ENCODE measurements at regions not wholly inside any gene's neighbourhood (a gene's known extent, or its start where the extent isn't known, plus 50 kb on each side); places are given as distances from the start of the nearest gene placed in this dataset.

GRCh38 chr20:6185268-6185667, 62.4 kb upstream of the FERMT1 start:
- TF ChIP-seq EP300 (IDR thresholded peaks at IDR 0.05) = no peak
- no peak for TF ChIP-seq POLR2A (IDR thresholded peaks at IDR 0.05)
- TF ChIP-seq CTCF (IDR thresholded peaks at IDR 0.05) = no peak
- TF ChIP-seq POLR2AphosphoS5 (IDR thresholded peaks at IDR 0.05) = no peak
- no peaks in the 10 kb centered on the region for H3K27me3 ChIP-seq
- H3K9me3 ChIP-seq = no peaks in the 10 kb centered on the region
- DNase-seq (no peak), ATAC-seq (ENCODE audit: low FRiP score in 2 of 2) (no peak)
- H3K4me1 ChIP-seq = no peaks in the 10 kb centered on the region
- 51 to 52% methylated on average over 3 of the region's 3 CpGs for WGBS, 2 donors
- H3K36me3 ChIP-seq = no peaks in the 10 kb centered on the region
- H3K27ac ChIP-seq = no peak overlapping the region
- H3K4me3 ChIP-seq = no peak overlapping the region

- Histone ChIP-seq H3K4me1 (no peaks in the 10 kb centered on the region), H3K4me3 (no peak overlapping the region), H3K27me3 (no peaks in the 10 kb centered on the region), H3K27ac (no peak overlapping the region), H3K9me3 (no peaks in the 10 kb centered on the region), H3K36me3 (no peaks in the 10 kb centered on the region)
- TF ChIP-seq POLR2A (IDR thresholded peaks at IDR 0.05) = no peak
- no peak for TF ChIP-seq EP300 (IDR thresholded peaks at IDR 0.05)
- no peak for TF ChIP-seq POLR2AphosphoS5 (IDR thresholded peaks at IDR 0.05)
- TF ChIP-seq CTCF (IDR thresholded peaks at IDR 0.05) = no peak
- no peak for DNase-seq
- WGBS, 2 donors = 70 to 75% methylated on average over 6 of the region's 6 CpGs
- ATAC-seq (ENCODE audit: low FRiP score in 2 of 2) = no peak
Observed at GRCh38 chr20:6184086-6184485, 61.3 kb upstream of the FERMT1 start.

GRCh38 chr20:6180531-6180930, 57.7 kb upstream of the FERMT1 start:
- TF ChIP-seq POLR2AphosphoS5 (IDR thresholded peaks at IDR 0.05) = no peak
- no peak for TF ChIP-seq EP300 (IDR thresholded peaks at IDR 0.05)
- TF ChIP-seq CTCF (IDR thresholded peaks at IDR 0.05) = no peak
- no peak for TF ChIP-seq POLR2A (IDR thresholded peaks at IDR 0.05)
- no peak for DNase-seq
- ATAC-seq (ENCODE audit: low FRiP score in 2 of 2) = no peak
- Histone ChIP-seq H3K4me3 (no peak overlapping the region), H3K27me3 (no peaks in the 10 kb centered on the region), H3K4me1 (no peaks in the 10 kb centered on the region), H3K27ac (no peak overlapping the region), H3K36me3 (no peaks in the 10 kb centered on the region), H3K9me3 (no peaks in the 10 kb centered on the region)
- WGBS, 2 donors = 76 to 82% methylated on average over 4 of the region's 4 CpGs

- no peak overlapping the region for H3K4me3 ChIP-seq
- H3K36me3 ChIP-seq = no peaks in the 10 kb centered on the region
- no peak overlapping the region for H3K27ac ChIP-seq
- no peaks in the 10 kb centered on the region for H3K4me1 ChIP-seq
- H3K9me3 ChIP-seq = no peaks in the 10 kb centered on the region
- 1 to 5% methylated on average over 3 of the region's 3 CpGs for WGBS, 2 donors
- no peaks in the 10 kb centered on the region for H3K27me3 ChIP-seq
- TF ChIP-seq CTCF (IDR thresholded peaks at IDR 0.05) (peak in 3 of 6 experiments; percentile 25 to 34 (median 26)), POLR2A (IDR thresholded peaks at IDR 0.05) (no peak)
- ATAC-seq (ENCODE audit: low FRiP score in 2 of 2) (no peak), DNase-seq (no peak)
Observed at GRCh38 chr20:6178537-6178936, 55.7 kb upstream of the FERMT1 start.

GRCh38 chr20:6173481-6173880, 50.7 kb upstream of the FERMT1 start:
- Histone ChIP-seq H3K9me3 (no peaks in the 10 kb centered on the region), H3K4me3 (no peak overlapping the region), H3K27me3 (no peaks in the 10 kb centered on the region), H3K27ac (no peak overlapping the region), H3K4me1 (no peaks in the 10 kb centered on the region), H3K36me3 (no peaks in the 10 kb centered on the region)
- TF ChIP-seq EP300 (IDR thresholded peaks at IDR 0.05) (no peak), CTCF (IDR thresholded peaks at IDR 0.05) (no peak), POLR2AphosphoS5 (IDR thresholded peaks at IDR 0.05) (no peak), POLR2A (IDR thresholded peaks at IDR 0.05) (no peak)
- DNase-seq = no peak
- no peak for ATAC-seq (ENCODE audit: low FRiP score in 2 of 2)
- 65 to 67% methylated on average over 2 of the region's 2 CpGs for WGBS, 2 donors

Measured in upper lobe of left lung (tissue), 6 donors.